Tibial nerve (tissue), 4 donors: ENCODE measurements at regions not wholly inside any gene's neighbourhood (a gene's known extent, or its start where the extent isn't known, plus 50 kb on each side); places are given as distances from the start of the nearest gene placed in this dataset.
"Not testable (repeated sequence)": the region's sequence is repeated elsewhere in the genome, so short reads cannot be mapped to it uniquely, and the experiment has no call there.

Source experiments
- CTCF ChIP-seq, 5 experiments: fragments of 200-600 bp in 3 of 5; fragments of 450-650 bp in 2 of 5; sonication (generic) in 3 of 5; IDR thresholded peaks; one replicate each; pipeline ENCODE4 v1.5.1; 2016 to 2019; ENCODE audit warnings: antibody characterized with exemption in 5 of 5, mild to moderate bottlenecking in 3 of 5, moderate library complexity in 2 of 5
- EP300 ChIP-seq, 2 donors: sonication (generic); formaldehyde crosslinking; IDR thresholded peaks; one replicate each; pipeline ENCODE4 v1.6.1; 2017; ENCODE audit warnings: antibody characterized with exemption in 2 of 2, mild to moderate bottlenecking in 1 of 2

- not testable (repeated sequence) for TF ChIP-seq CTCF, EP300 (IDR thresholded peaks at IDR 0.05)
These were observed 107.5 kb upstream of the ALDH3B2 start for GRCh38 chr11:67781967-67782366.
